Sigmoid colon (tissue), 6 donors: ENCODE measurements at regions not wholly inside any gene's neighbourhood (a gene's known extent, or its start where the extent isn't known, plus 50 kb on each side); places are given as distances from the start of the nearest gene placed in this dataset.

Experiments used
- DNase-seq: peaks from one replicate; pipeline ENCODE4 v3.0.0-alpha.2; 2019
- H3K27ac ChIP-seq, 4 donors: fragments of 200-600 bp; sonication (generic); one replicate each; pipeline ENCODE4 v1.5.1; 2016 to 2019; ENCODE audit warnings: mild to moderate bottlenecking in 1 of 4
- H3K27me3 ChIP-seq, 3 donors: fragments of 200-600 bp; sonication (generic); one replicate each; pipeline ENCODE4 v1.5.1; 2019; ENCODE audit warnings: mild to moderate bottlenecking in 1 of 3
- H3K36me3 ChIP-seq, 4 donors: fragments of 200-600 bp; sonication (generic); one replicate each; pipeline ENCODE4 v1.5.1; 2016 to 2019
- H3K4me1 ChIP-seq, 4 donors: fragments of 200-600 bp; sonication (generic); one replicate each; pipeline ENCODE4 v1.5.1; 2017 to 2019
- H3K4me3 ChIP-seq, 4 donors: fragments of 200-600 bp; sonication (generic); one replicate each; pipeline ENCODE4 v1.5.1; 2017 to 2019; ENCODE audit warnings: mild to moderate bottlenecking in 2 of 4, moderate library complexity in 1 of 4
- H3K9me3 ChIP-seq, 4 donors: fragments of 200-600 bp in 3 of 4; sonication (generic) in 3 of 4; one replicate each; pipeline versions ENCODE4 v1.5.1 to v1.6.1; 2013 to 2019
- EP300 ChIP-seq, 4 donors: sonication (generic); formaldehyde crosslinking; IDR thresholded peaks; one replicate each; pipeline ENCODE4 v1.6.1; 2017; ENCODE audit warnings: antibody characterized with exemption in 4 of 4
- POLR2A ChIP-seq, 2 donors: fragments of 450-650 bp; IDR thresholded peaks; one replicate each; pipeline ENCODE4 v1.6.1; 2016; ENCODE audit warnings: antibody characterized with exemption in 2 of 2, mild to moderate bottlenecking in 2 of 2, moderate library complexity in 2 of 2
- POLR2AphosphoS5 ChIP-seq, 4 donors: sonication (generic); formaldehyde crosslinking; IDR thresholded peaks; one replicate each; pipeline ENCODE4 v1.6.1; 2017; ENCODE audit warnings: antibody characterized with exemption in 4 of 4
- WGBS, 2 donors: extraction: QIAGEN DNeasy Blood & Tissue Kit; methylation state at CpG; one replicate each; pipeline ENCODE4 v1.1.7; 2013; 5-methylcytosine and 5-hydroxymethylcytosine counted together
- intact Hi-C: fragments of 100-400 bp; cut with DNase I; formaldehyde crosslinking; loops from one replicate; pipeline ENCODE4 v1.15.1; 2023
- TF ChIP-seq, protein P1 (sequence below), 4 experiments: fragments of 450-650 bp in 3 of 4; fragments of 200-600 bp in 1 of 4; IDR thresholded peaks; one replicate each; pipeline ENCODE4 v1.5.1; 2016 to 2019; ENCODE audit warnings: antibody characterized with exemption in 4 of 4, mild to moderate bottlenecking in 3 of 4, moderate library complexity in 2 of 4
- donor health status: healthy with polysubstance abuse.
- donor health status: healthy.

DNA sequence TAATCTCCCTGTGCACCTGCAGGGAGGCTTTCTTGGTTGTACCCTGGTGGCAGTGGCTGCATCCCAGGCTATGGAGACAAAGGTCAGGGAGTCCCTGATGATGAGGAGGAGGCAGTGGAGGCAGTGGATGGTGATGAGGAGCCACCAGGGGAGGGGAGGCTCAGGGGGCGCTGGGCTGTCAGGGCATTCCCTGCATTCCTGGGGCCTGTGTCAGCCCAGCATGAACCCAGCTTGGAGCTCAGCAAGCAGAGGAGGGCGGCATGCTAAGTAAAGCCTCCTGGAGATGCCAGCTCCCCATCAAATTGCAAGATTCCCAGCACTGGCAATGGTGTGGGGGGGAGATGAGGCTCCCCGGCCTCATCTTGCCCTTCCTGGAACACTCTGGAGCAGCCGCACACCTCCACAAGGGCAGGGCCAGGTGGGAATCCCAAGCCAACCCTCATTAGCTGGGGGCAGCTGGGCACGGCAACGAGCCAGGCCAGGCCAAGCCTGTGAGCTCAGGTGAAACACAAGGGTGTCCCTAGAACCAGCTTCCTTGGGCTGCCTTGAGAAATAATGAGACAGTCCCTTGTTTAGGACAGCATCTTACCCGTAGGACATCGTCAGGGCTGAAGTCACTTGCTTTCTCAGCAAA is 469.5 kb downstream of the MATN1 start:
- intact Hi-C loops = no loop called here
- TF ChIP-seq EP300 (IDR thresholded peaks at IDR 0.05) (no peak), POLR2AphosphoS5 (IDR thresholded peaks at IDR 0.05) (no peak), POLR2A (IDR thresholded peaks at IDR 0.05) (no peak)
- TF ChIP-seq, protein P1, sequence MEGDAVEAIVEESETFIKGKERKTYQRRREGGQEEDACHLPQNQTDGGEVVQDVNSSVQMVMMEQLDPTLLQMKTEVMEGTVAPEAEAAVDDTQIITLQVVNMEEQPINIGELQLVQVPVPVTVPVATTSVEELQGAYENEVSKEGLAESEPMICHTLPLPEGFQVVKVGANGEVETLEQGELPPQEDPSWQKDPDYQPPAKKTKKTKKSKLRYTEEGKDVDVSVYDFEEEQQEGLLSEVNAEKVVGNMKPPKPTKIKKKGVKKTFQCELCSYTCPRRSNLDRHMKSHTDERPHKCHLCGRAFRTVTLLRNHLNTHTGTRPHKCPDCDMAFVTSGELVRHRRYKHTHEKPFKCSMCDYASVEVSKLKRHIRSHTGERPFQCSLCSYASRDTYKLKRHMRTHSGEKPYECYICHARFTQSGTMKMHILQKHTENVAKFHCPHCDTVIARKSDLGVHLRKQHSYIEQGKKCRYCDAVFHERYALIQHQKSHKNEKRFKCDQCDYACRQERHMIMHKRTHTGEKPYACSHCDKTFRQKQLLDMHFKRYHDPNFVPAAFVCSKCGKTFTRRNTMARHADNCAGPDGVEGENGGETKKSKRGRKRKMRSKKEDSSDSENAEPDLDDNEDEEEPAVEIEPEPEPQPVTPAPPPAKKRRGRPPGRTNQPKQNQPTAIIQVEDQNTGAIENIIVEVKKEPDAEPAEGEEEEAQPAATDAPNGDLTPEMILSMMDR (IDR thresholded peaks at IDR 0.05) = no peak
- WGBS, 2 donors = 78 to 84% methylated on average over 8 of the region's 8 CpGs
- no peak for DNase-seq
- Histone ChIP-seq H3K27me3 (peaks cover 0 to 64% (median 3%) of the 10 kb centered on the region in 3 donors), H3K4me3 (no peak overlapping the region), H3K4me1 (no peaks in the 10 kb centered on the region), H3K36me3 (no peaks in the 10 kb centered on the region), H3K27ac (no peak overlapping the region), H3K9me3 (no peaks in the 10 kb centered on the region)

DNA sequence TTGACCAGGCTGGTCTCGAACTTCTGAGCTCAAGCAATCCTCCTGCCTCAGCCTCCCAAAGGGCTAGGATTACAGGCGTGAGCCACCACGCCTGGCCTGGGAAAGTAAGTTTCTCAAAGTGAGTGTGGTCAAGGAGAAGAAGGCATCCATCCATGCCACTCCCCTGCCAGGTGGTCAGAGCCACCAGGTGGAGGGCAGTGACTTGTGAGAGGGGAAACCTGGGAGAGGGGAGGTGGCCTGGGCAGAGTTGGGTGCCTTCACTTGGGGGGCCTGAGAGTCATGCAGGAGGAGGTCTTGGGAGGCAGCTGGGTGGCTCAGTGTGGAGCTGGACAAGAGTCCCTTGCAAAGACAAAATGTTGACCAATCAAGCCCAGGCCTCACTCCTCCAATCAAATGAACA is 470.0 kb downstream of the MATN1 start:
- Histone ChIP-seq H3K4me1 (no peaks in the 10 kb centered on the region), H3K27ac (no peak overlapping the region), H3K36me3 (no peaks in the 10 kb centered on the region), H3K27me3 (peaks cover 0 to 62% (median 3%) of the 10 kb centered on the region in 3 donors), H3K9me3 (no peaks in the 10 kb centered on the region), H3K4me3 (no peak overlapping the region)
- DNase-seq = no peak
- TF ChIP-seq, protein P1 (IDR thresholded peaks at IDR 0.05) = no peak
- TF ChIP-seq POLR2AphosphoS5 (IDR thresholded peaks at IDR 0.05) (no peak), EP300 (IDR thresholded peaks at IDR 0.05) (no peak), POLR2A (IDR thresholded peaks at IDR 0.05) (no peak)
- 81 to 85% methylated on average over 3 of the region's 3 CpGs for WGBS, 2 donors
- intact Hi-C loops = no loop called here

DNA sequence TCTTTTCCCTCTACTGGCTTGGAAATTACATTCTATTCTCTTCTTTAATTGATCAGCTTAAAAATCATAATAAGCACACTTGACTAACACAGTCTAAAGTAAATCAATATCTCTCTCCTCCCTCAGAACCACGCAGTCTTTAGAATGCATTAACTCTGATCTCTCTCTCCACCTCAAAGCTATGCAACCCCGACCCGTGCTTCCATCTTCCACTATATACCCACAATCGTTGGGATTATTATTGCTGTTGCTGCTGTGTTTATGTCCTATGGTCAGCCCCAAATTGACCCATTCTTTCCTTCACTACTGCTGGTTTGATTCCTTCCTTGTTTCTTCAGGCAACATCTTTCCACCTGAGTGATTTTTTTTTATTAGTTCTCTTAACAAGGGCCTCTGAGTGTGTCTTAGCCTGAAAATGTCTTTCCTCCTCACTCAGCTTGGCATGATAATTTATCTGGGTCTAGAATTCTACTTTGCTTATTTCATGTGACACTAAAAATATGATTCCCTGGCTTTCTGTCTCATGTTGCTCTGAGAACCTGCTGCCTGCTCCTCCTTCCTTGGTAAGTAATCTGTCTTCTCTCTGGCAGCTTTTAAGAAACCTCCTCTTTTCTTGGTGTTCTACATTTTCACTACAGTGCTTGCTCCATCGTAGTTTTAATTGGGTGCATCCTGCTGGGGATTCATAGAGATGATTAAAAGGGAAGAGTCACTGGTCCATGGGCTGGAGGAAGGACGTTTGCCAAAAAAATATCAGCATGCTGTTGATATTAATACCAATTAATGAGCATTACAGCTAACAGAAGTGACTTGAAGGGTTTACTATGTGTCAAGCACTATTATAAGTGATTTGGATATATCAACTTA is 472.2 kb downstream of the MATN1 start:
- no peak for DNase-seq
- H3K4me1 ChIP-seq = no peaks in the 10 kb centered on the region
- intact Hi-C loops = no loop called here
- peaks cover 0 to 47% (median 0%) of the 10 kb centered on the region in 3 donors for H3K27me3 ChIP-seq
- H3K27ac ChIP-seq = no peak overlapping the region
- 43 to 58% methylated on average over 6 of the region's 6 CpGs for WGBS, 2 donors
- H3K36me3 ChIP-seq = no peaks in the 10 kb centered on the region
- TF ChIP-seq POLR2AphosphoS5 (IDR thresholded peaks at IDR 0.05) (no peak), EP300 (IDR thresholded peaks at IDR 0.05) (no peak), POLR2A (IDR thresholded peaks at IDR 0.05) (no peak)
- TF ChIP-seq, protein P1 (IDR thresholded peaks at IDR 0.05) = no peak
- H3K9me3 ChIP-seq = no peaks in the 10 kb centered on the region
- H3K4me3 ChIP-seq = no peak overlapping the region

DNA sequence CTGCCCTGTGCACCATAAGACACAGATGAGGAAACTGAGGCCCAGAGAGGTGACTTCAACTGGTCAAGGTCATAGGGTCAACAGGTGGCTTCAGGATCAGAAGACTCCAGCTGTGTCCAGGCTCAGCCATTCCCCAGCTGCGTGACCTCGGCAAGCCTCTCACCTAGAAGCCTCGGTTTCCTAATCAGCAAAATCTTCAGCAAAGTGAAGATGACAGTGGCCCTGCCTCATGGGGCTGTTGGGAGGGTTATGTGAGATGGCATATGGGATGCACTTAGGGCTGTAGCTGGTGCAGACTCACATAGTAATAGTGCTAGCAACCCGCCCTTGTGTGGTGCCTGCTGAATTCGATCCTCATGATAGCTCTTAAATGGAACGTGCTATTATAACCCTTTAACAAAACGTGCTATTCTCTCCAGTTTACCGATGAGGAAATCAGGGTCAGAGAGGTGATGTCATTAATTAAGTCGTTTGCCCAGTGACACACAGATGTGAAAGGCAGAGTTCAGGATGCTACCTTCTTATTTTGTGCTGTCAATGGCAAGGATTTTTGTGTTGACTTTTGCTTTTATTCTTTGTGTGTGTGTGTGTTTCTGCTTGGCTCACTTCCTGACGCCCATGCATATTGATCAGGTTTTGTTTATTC is 472.9 kb downstream of the MATN1 start:
- no peak for DNase-seq
- TF ChIP-seq, protein P1 (IDR thresholded peaks at IDR 0.05) = no peak
- TF ChIP-seq POLR2A (IDR thresholded peaks at IDR 0.05) = no peak
- no peak for TF ChIP-seq EP300 (IDR thresholded peaks at IDR 0.05)
- Histone ChIP-seq H3K4me1 (no peaks in the 10 kb centered on the region), H3K27ac (no peak overlapping the region), H3K9me3 (no peaks in the 10 kb centered on the region), H3K27me3 (peaks cover 0 to 48% (median 0%) of the 10 kb centered on the region in 3 donors), H3K36me3 (no peaks in the 10 kb centered on the region), H3K4me3 (no peak overlapping the region)
- 41 to 59% methylated on average over 10 of the region's 10 CpGs for WGBS, 2 donors
- intact Hi-C loops = no loop called here
